ENCODE measurements at regions not wholly inside any gene's neighbourhood (a gene's known extent, or its start where the extent isn't known, plus 50 kb on each side); places are given as distances from the start of the nearest gene placed in this dataset.

DNA sequence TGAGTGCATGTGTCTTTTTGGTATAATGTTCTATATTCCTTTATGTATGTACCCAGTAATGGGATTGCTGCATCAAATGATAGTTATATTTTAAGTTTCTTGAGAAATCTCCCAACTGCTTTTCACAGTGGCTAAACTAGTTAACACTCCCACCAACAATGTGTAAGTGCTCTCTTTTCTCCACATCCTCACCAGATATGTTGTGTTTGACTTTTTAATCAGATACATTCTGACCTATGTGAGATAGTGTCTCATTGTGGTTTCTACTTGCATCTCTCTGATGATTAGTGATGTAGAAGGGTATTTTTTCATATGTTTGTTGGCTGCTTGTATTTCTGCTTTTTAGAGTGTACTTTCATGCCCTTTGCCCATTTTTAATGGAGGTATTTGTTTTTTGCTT is 62.8 kb upstream of the ALG10B start:
- TF ChIP-seq EZH2 (IDR thresholded peaks at IDR 0.05; ENCODE audit: insufficient read depth, poor library complexity, severe bottlenecking) (no peak), EZH2phosphoT487 (IDR thresholded peaks at IDR 0.05; ENCODE audit: insufficient read depth, low read depth) (no peak)

Data from GM23248 (cell line).